Right ventricle myocardium inferior (tissue), 1 donor: ENCODE measurements at regions not wholly inside any gene's neighbourhood (a gene's known extent, or its start where the extent isn't known, plus 50 kb on each side); places are given as distances from the start of the nearest gene placed in this dataset.
A peak's percentile ranks its signal among the peaks of the same experiment; 100 is the strongest.
"Not testable (repeated sequence)": the region's sequence is repeated elsewhere in the genome, so short reads cannot be mapped to it uniquely, and the experiment has no call there.

Experiments used
- ATAC-seq: fragments of 200-7000 bp; cut with Tn5 transposase; one replicate; pipeline ENCODE4 v1.9.1; 2020; ENCODE audit warnings: mild to moderate bottlenecking, moderate library complexity
- DNase-seq: peaks from one replicate; pipeline ENCODE4 v3.0.0; 2021; ENCODE audit errors: missing footprints
- intact Hi-C: fragments of 100-400 bp; cut with DNase I; formaldehyde crosslinking; loops from one replicate; pipeline ENCODE4 v1.11.0; 2022
- donor health status: DM: no; HTN: yes; CAD: no; lungs with severe emphysema.

- no peak for ATAC-seq
- intact Hi-C loops: no loop called here
Measured at GRCh38 chr15:35931799-35932341, 385.9 kb upstream of the DPH6 start.

GRCh38 chr15:35932531-35932930 lies 386.6 kb upstream of the DPH6 start:
- no peak for DNase-seq
- intact Hi-C loops: no loop called here
- ATAC-seq: no peak

More at GRCh38 chr15:35931799-35932341, 385.9 kb upstream of the DPH6 start:
- DNase-seq: no peak

- no peak for DNase-seq
Measured at GRCh38 chr15:35933531-35933930, 387.6 kb upstream of the DPH6 start.

GRCh38 chr15:35934383-35935049 lies 388.6 kb upstream of the DPH6 start:
- ATAC-seq (no peak), DNase-seq (no peak)
- intact Hi-C loops: no loop called here

More at GRCh38 chr15:35933531-35933930, 387.6 kb upstream of the DPH6 start:
- ATAC-seq: no peak
- intact Hi-C loops: no loop called here

GRCh38 chr15:35936284-35936683 lies 390.3 kb upstream of the DPH6 start:
- intact Hi-C loops: no loop called here
- no peak for ATAC-seq
- no peak for DNase-seq

GRCh38 chr15:35937380-35937779 lies 391.4 kb upstream of the DPH6 start:
- intact Hi-C loops: no loop called here
- no peak for ATAC-seq

GRCh38 chr15:35944945-35945585 lies 399.1 kb upstream of the DPH6 start:
- ATAC-seq (no peak), DNase-seq (no peak)
- intact Hi-C loops: no loop called here

More at GRCh38 chr15:35937380-35937779, 391.4 kb upstream of the DPH6 start:
- no peak for DNase-seq

- ATAC-seq: no peak
- DNase-seq: no peak
- intact Hi-C loops: no loop called here
Measured at GRCh38 chr15:35953424-35953823, 407.5 kb upstream of the DPH6 start.

GRCh38 chr15:35956056-35956455 lies 410.1 kb upstream of the DPH6 start:
- ATAC-seq: no peak
- no peak for DNase-seq
- intact Hi-C loops: no loop called here

GRCh38 chr15:35958021-35958420 lies 412.1 kb upstream of the DPH6 start:
- intact Hi-C loops: no loop called here
- DNase-seq: no peak
- no peak for ATAC-seq

GRCh38 chr15:35958975-35959374 lies 413.0 kb upstream of the DPH6 start:
- intact Hi-C loops: no loop called here
- ATAC-seq: no peak
- no peak for DNase-seq

GRCh38 chr15:35963326-35963725 lies 417.4 kb upstream of the DPH6 start:
- intact Hi-C loops: no loop called here
- no peak for DNase-seq

GRCh38 chr15:35966781-35967180 lies 420.8 kb upstream of the DPH6 start:
- ATAC-seq: no peak
- intact Hi-C loops: no loop called here
- DNase-seq: no peak

More at GRCh38 chr15:35963326-35963725, 417.4 kb upstream of the DPH6 start:
- no peak for ATAC-seq

- intact Hi-C loops, ATAC-seq: not testable (repeated sequence)
- peak; percentile 58 for DNase-seq
Measured at GRCh38 chr15:35967968-35968367, 422.0 kb upstream of the DPH6 start.

GRCh38 chr15:35973029-35973428 lies 427.1 kb upstream of the DPH6 start:
- DNase-seq: no peak
- intact Hi-C loops: no loop called here
- no peak for ATAC-seq

- ATAC-seq (no peak), DNase-seq (no peak)
- intact Hi-C loops: no loop called here
Measured at GRCh38 chr15:35974052-35974451, 428.1 kb upstream of the DPH6 start.

- ATAC-seq (no peak), DNase-seq (no peak)
- intact Hi-C loops: no loop called here
Measured at GRCh38 chr15:35975941-35976340, 430.0 kb upstream of the DPH6 start.

GRCh38 chr15:35979608-35980007 lies 433.6 kb upstream of the DPH6 start:
- intact Hi-C loops: no loop called here
- ATAC-seq (no peak), DNase-seq (no peak)

- intact Hi-C loops: no loop called here
- no peak for DNase-seq
Measured at GRCh38 chr15:35980719-35981118, 434.8 kb upstream of the DPH6 start.

GRCh38 chr15:35986191-35986721 lies 440.3 kb upstream of the DPH6 start:
- intact Hi-C loops: no loop called here
- DNase-seq (peak; percentile 78), ATAC-seq (peak; percentile 90)

More at GRCh38 chr15:35980719-35981118, 434.8 kb upstream of the DPH6 start:
- ATAC-seq: no peak
